Astrocyte (in vitro differentiated cells and primary cell): ENCODE measurements at regions not wholly inside any gene's neighbourhood (a gene's known extent, or its start where the extent isn't known, plus 50 kb on each side); places are given as distances from the start of the nearest gene placed in this dataset.

Experiments used
- DNase-seq: peaks from one replicate; pipeline ENCODE4 v3.0.0-alpha.2; 2010; ENCODE audit warnings: low read depth
- FAIRE-seq: peaks from 2 replicates; lab custom pipeline; 2011; peaks lifted over from hg19 to GRCh38; lab: Jason Lieb, UNC
- H2AFZ ChIP-seq: 2 replicates; pipeline ENCODE4 v1.6.0; 2012; ENCODE audit warnings: low read depth, low read length, inconsistent platforms
- H3K27ac ChIP-seq: 2 replicates; pipeline ENCODE4 v1.5.1; 2011; ENCODE audit warnings: low read depth, low read length, inconsistent platforms
- H3K27me3 ChIP-seq: 2 replicates; pipeline ENCODE4 v1.6.0; 2011; ENCODE audit warnings: low read length, inconsistent platforms; ENCODE audit not compliant: insufficient read depth
- H3K36me3 ChIP-seq: 2 replicates; pipeline ENCODE4 v1.5.1; 2011; ENCODE audit warnings: low read length, inconsistent platforms; ENCODE audit not compliant: insufficient read depth
- H3K4me1 ChIP-seq: 2 replicates; pipeline ENCODE4 v1.5.1; 2011; ENCODE audit warnings: low read length, inconsistent platforms; ENCODE audit not compliant: insufficient read depth
- H3K4me2 ChIP-seq: 2 replicates; pipeline ENCODE4 v1.6.0; 2012; ENCODE audit warnings: low read length, inconsistent platforms
- H3K4me3 ChIP-seq: 2 replicates; pipeline ENCODE4 v1.5.1; 2011; ENCODE audit warnings: low read depth, mild to moderate bottlenecking, low read length, inconsistent platforms; ENCODE audit not compliant: insufficient read depth
- H3K79me2 ChIP-seq: 2 replicates; pipeline ENCODE4 v1.6.0; 2012; ENCODE audit warnings: mild to moderate bottlenecking, low read length, inconsistent platforms; ENCODE audit not compliant: insufficient read depth
- H3K9ac ChIP-seq: 2 replicates; pipeline ENCODE4 v1.6.0; 2012; ENCODE audit warnings: mild to moderate bottlenecking, low read length, inconsistent platforms
- H3K9me3 ChIP-seq: 2 replicates; pipeline ENCODE4 v1.5.1; 2012; ENCODE audit warnings: low read depth, mild to moderate bottlenecking, low read length, inconsistent platforms; ENCODE audit not compliant: insufficient read depth
- H4K20me1 ChIP-seq: 2 replicates; pipeline ENCODE4 v1.6.0; 2012; ENCODE audit warnings: low read length, inconsistent platforms; ENCODE audit not compliant: insufficient read depth
- H3K27ac Mint-ChIP-seq: one replicate; pipeline ENCODE4 v1.8.0; 2021; ENCODE audit warnings: mild to moderate bottlenecking, mixed read lengths; ENCODE audit not compliant: unreplicated experiment
- H3K27me3 Mint-ChIP-seq: one replicate; pipeline ENCODE4 v1.8.0; 2021; ENCODE audit warnings: low read depth, mixed read lengths; ENCODE audit not compliant: unreplicated experiment
- H3K36me3 Mint-ChIP-seq: one replicate; pipeline ENCODE4 v1.8.0; 2021; ENCODE audit warnings: low read depth, mixed read lengths; ENCODE audit not compliant: unreplicated experiment
- H3K4me1 Mint-ChIP-seq: one replicate; pipeline ENCODE4 v1.8.0; 2021; ENCODE audit warnings: low read depth, mixed read lengths; ENCODE audit not compliant: unreplicated experiment
- H3K4me3 Mint-ChIP-seq: one replicate; pipeline ENCODE4 v1.8.0; 2021; ENCODE audit warnings: mild to moderate bottlenecking, moderate library complexity, mixed read lengths; ENCODE audit not compliant: unreplicated experiment
- H3K9me3 Mint-ChIP-seq: one replicate; pipeline ENCODE4 v1.8.0; 2021; ENCODE audit warnings: mild to moderate bottlenecking, mixed read lengths; ENCODE audit not compliant: unreplicated experiment
- EZH2 ChIP-seq: IDR thresholded peaks from 2 replicates; pipeline ENCODE4 v1.6.1; 2012; ENCODE audit warnings: mild to moderate bottlenecking, low read length, inconsistent platforms; ENCODE audit not compliant: insufficient read depth
- TF ChIP-seq, protein P1 (sequence below): IDR thresholded peaks from 2 replicates; pipeline ENCODE4 v1.5.1; 2011; ENCODE audit warnings: low read depth, mild to moderate bottlenecking, inconsistent platforms, low read length, moderate library complexity; ENCODE audit not compliant: insufficient read depth

DNA sequence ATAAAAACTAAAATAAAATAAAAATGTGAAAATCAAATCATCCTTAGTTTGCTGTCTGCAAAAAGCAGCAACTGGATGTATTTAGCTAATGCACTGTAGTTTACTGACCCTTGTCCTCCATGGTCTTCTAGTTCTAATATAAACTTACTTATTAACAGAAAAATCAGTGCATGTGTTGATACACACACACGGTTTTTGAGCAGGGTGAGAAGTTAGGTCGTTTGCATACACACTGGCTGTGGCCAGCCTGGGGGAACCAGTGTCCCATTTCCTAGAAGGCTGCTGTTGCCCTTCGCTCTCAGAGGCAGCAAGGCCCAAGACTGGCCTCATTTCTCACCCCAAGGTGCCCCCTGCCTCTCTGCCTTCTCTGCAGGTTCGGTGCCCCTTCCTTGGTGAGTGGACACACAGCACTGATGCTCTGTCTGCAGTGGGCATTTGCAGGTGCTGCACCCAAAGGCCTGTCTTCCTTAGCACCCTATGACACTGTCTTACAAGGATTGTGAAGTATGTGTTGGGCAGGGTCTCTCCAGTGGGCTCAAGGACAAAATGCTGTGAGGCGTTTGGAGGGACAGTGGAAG lies 168.5 kb downstream of the SCP2D1 start:
- peaks cover 11% of the 10 kb centered on the region for H3K9me3 Mint-ChIP-seq
- Histone ChIP-seq H3K4me2 (no peak overlapping the region), H3K4me3 (no peak overlapping the region), H2AFZ (no peak overlapping the region), H3K79me2 (no peaks in the 10 kb centered on the region), H3K4me1 (no peaks in the 10 kb centered on the region), H3K36me3 (no peaks in the 10 kb centered on the region), H3K27me3 (no peaks in the 10 kb centered on the region), H4K20me1 (no peaks in the 10 kb centered on the region), H3K9me3 (peaks cover 4% of the 10 kb centered on the region), H3K9ac (no peak overlapping the region), H3K27ac (no peak overlapping the region)
- H3K27ac Mint-ChIP-seq = no peak overlapping the region
- H3K4me1 Mint-ChIP-seq = peaks cover 19% of the 10 kb centered on the region
- H3K4me3 Mint-ChIP-seq = no peak overlapping the region
- H3K27me3 Mint-ChIP-seq = peaks cover 5% of the 10 kb centered on the region
- no peak for FAIRE-seq
- TF ChIP-seq, protein P1, sequence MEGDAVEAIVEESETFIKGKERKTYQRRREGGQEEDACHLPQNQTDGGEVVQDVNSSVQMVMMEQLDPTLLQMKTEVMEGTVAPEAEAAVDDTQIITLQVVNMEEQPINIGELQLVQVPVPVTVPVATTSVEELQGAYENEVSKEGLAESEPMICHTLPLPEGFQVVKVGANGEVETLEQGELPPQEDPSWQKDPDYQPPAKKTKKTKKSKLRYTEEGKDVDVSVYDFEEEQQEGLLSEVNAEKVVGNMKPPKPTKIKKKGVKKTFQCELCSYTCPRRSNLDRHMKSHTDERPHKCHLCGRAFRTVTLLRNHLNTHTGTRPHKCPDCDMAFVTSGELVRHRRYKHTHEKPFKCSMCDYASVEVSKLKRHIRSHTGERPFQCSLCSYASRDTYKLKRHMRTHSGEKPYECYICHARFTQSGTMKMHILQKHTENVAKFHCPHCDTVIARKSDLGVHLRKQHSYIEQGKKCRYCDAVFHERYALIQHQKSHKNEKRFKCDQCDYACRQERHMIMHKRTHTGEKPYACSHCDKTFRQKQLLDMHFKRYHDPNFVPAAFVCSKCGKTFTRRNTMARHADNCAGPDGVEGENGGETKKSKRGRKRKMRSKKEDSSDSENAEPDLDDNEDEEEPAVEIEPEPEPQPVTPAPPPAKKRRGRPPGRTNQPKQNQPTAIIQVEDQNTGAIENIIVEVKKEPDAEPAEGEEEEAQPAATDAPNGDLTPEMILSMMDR = no peak
- no peak for TF ChIP-seq EZH2
- no peaks in the 10 kb centered on the region for H3K36me3 Mint-ChIP-seq
- DNase-seq = no peak

DNA sequence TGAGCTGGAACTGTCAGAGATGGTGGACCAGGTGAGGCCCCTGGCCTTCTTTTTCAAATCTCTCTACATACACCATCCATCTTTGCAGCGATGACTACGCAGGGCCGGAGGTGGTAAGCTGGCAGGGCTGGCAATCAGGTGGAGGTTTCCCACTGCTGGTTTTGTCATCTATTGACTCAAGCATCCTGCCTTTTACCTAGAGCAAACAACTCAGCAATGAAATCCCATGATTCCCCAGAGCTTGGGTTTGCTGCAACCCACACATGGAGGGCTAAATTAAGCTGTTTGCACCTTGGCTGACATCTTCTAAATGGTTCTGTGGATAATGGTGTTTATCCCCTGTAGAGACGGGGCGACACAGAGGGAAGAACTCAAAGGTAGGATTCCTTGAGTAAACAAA lies 170.2 kb downstream of the SCP2D1 start:
- peaks cover 8% of the 10 kb centered on the region for H3K9me3 Mint-ChIP-seq
- H3K4me1 ChIP-seq = no peaks in the 10 kb centered on the region
- H3K36me3 ChIP-seq = no peaks in the 10 kb centered on the region
- no peaks in the 10 kb centered on the region for H4K20me1 ChIP-seq
- no peaks in the 10 kb centered on the region for H3K27me3 ChIP-seq
- TF ChIP-seq, protein P1 = no peak
- no peak for TF ChIP-seq EZH2
- no peak overlapping the region for H3K4me3 ChIP-seq
- H2AFZ ChIP-seq = no peak overlapping the region
- FAIRE-seq (no peak), DNase-seq (no peak)
- peaks cover 7% of the 10 kb centered on the region for H3K27me3 Mint-ChIP-seq
- no peak overlapping the region for H3K27ac ChIP-seq
- H3K79me2 ChIP-seq = no peaks in the 10 kb centered on the region
- H3K9me3 ChIP-seq = peaks cover 4% of the 10 kb centered on the region
- no peak overlapping the region for H3K4me2 ChIP-seq
- peaks cover 14% of the 10 kb centered on the region for H3K4me1 Mint-ChIP-seq
- H3K4me3 Mint-ChIP-seq = no peak overlapping the region
- no peak overlapping the region for H3K27ac Mint-ChIP-seq
- H3K9ac ChIP-seq = no peak overlapping the region
- H3K36me3 Mint-ChIP-seq = no peaks in the 10 kb centered on the region

DNA sequence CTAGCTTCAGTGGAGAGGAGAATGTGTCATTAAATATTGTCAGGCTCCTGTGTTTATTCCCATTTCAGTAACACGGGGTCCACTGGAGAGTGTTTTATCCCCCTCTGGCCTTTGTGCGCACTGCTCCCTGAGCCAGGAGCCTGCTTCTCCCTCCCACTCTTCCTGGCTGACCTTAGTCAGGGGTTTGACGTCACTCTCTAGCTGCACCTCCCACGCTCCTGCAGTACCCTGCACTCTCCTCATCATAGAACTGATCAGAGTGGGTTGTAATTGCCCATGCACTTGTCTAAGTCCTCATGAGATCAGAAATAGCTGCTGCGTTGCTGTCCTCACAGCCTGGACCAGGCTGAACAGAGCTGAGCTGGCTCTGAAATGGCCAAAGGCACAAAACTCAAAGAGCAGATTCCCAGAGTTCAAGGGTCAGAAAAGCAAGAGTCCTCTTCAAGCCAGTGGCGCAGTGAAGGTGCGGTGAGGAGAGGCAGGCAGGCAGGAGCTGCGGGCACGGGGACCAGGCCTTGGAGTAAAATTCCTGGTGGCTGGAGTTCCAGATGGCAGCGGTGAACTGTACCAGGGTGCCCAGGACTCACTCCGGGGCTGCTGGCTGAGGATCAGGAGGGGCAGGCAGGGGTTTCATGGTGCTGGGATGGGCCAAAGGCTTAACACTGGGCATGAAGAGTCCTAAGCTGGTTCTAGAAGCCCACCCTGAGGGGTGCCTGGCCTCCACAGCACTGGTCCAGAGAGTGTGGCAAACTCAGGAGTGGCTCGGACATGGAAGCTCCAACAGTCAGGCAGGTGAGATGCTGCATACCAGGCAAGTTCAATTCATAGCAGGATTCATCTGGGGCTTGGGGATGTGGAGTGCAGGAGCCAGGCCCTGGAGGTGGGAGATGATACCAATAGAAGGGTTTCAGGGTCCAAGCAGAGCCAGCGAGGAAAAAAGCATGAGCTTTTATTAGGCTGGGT lies 170.9 kb downstream of the SCP2D1 start:
- no peak for FAIRE-seq
- TF ChIP-seq, protein P1 = no peak

More for the DNA sequence above, 170.9 kb downstream of the SCP2D1 start:
- Mint-ChIP-seq H3K36me3 (no peaks in the 10 kb centered on the region), H3K27me3 (peaks cover 4% of the 10 kb centered on the region), H3K27ac (no peak overlapping the region), H3K9me3 (peaks cover 8% of the 10 kb centered on the region), H3K4me3 (no peak overlapping the region), H3K4me1 (peaks cover 14% of the 10 kb centered on the region)
- no peak for DNase-seq
- Histone ChIP-seq H3K27ac (no peak overlapping the region), H4K20me1 (no peaks in the 10 kb centered on the region), H3K9me3 (no peaks in the 10 kb centered on the region), H3K36me3 (no peaks in the 10 kb centered on the region), H3K4me3 (no peak overlapping the region), H2AFZ (no peak overlapping the region), H3K4me1 (no peaks in the 10 kb centered on the region), H3K4me2 (no peak overlapping the region), H3K27me3 (no peaks in the 10 kb centered on the region), H3K79me2 (no peaks in the 10 kb centered on the region), H3K9ac (no peak overlapping the region)
